Inflammatory macrophage (primary cell): ENCODE measurements at regions not wholly inside any gene's neighbourhood (a gene's known extent, or its start where the extent isn't known, plus 50 kb on each side); places are given as distances from the start of the nearest gene placed in this dataset.

Experiments used
- DNase-seq, 2 donors: peaks; one replicate each; pipeline ENCODE4 v3.0.0-alpha.2; 2020 to 2022

GRCh38 chr2:201969241-201969937, 64.3 kb upstream of the FZD7 start:
- DNase-seq, result no peak

GRCh38 chr2:201969938-201970785, 63.5 kb upstream of the FZD7 start:
- peak in 1 of 2 donors; percentile 13 for DNase-seq

GRCh38 chr2:201970786-201971108, 62.9 kb upstream of the FZD7 start:
- no peak for DNase-seq

GRCh38 chr2:201971531-201972228, 62.0 kb upstream of the FZD7 start:
- no peak for DNase-seq

- no peak for DNase-seq
Measured at GRCh38 chr2:201972621-201973255, 60.9 kb upstream of the FZD7 start.

- DNase-seq, result no peak
Measured at GRCh38 chr2:201973305-201973928, 60.2 kb upstream of the FZD7 start.

GRCh38 chr2:201974171-201975100, 59.2 kb upstream of the FZD7 start:
- no peak for DNase-seq

GRCh38 chr2:201975434-201975833, 58.2 kb upstream of the FZD7 start:
- DNase-seq, result no peak

GRCh38 chr2:201975964-201976612, 57.6 kb upstream of the FZD7 start:
- DNase-seq, result no peak

GRCh38 chr2:201977651-201978050, 56.0 kb upstream of the FZD7 start:
- no peak for DNase-seq

- DNase-seq, result no peak
Measured at GRCh38 chr2:201978333-201978732, 55.3 kb upstream of the FZD7 start.

- no peak for DNase-seq
Measured at GRCh38 chr2:201978986-201979385, 54.7 kb upstream of the FZD7 start.

- DNase-seq, result no peak
Measured at GRCh38 chr2:201980389-201980821, 53.2 kb upstream of the FZD7 start.

- DNase-seq, result no peak
Measured at GRCh38 chr2:201980946-201981345, 52.7 kb upstream of the FZD7 start.

- no peak for DNase-seq
Measured at GRCh38 chr2:201983174-201983573, 50.5 kb upstream of the FZD7 start.

- no peak for DNase-seq
Measured at GRCh38 chr2:201983800-201984199, 49.9 kb upstream of the FZD7 start.
